ENCODE measurements at regions not wholly inside any gene's neighbourhood (a gene's known extent, or its start where the extent isn't known, plus 50 kb on each side); places are given as distances from the start of the nearest gene placed in this dataset.
"Not testable (repeated sequence)": the region's sequence is repeated elsewhere in the genome, so short reads cannot be mapped to it uniquely, and the experiment has no call there.

GRCh38 chr14:106626942-106627588 lies 1100.7 kb downstream of the TMEM121 start:
- WGBS (ENCODE audit: insufficient coverage): 12% methylated on average over 14 of the region's 22 CpGs
- peak; percentile 66 to 84 for DNase-seq
- H3K36me3 Mint-ChIP-seq; H3K27me3 ChIP-seq (ENCODE audit: control insufficient read depth, insufficient read depth, low read length); H3K27ac Mint-ChIP-seq; H3K27ac ChIP-seq (ENCODE audit: low read length); H3K36me3 ChIP-seq (ENCODE audit: control insufficient read depth, insufficient read depth, low read length); H3K9me3 ChIP-seq (ENCODE audit: control insufficient read depth, insufficient read depth, low read length); H3K4me3 Mint-ChIP-seq; H3K4me3 ChIP-seq (ENCODE audit: low read length); H3K9me3 Mint-ChIP-seq; intact Hi-C loops (cut with micrococcal nuclease): not testable (repeated sequence)
- peaks cover 25 to 32% of the 10 kb centered on the region in 2 donors for H3K4me1 Mint-ChIP-seq
- peaks cover 15% of the 10 kb centered on the region for H3K4me1 ChIP-seq (ENCODE audit: control insufficient read depth, insufficient read depth, low read length)
- peak; percentile 72 for TF ChIP-seq CTCF (IDR thresholded peaks at IDR 0.05)
- peak; percentile 77 to 96 (median 77) for ATAC-seq
- H3K27me3 Mint-ChIP-seq (ENCODE audit: low read depth in 2 of 2): peaks cover 23 to 59% of the 10 kb centered on the region in 2 donors

- DNase-seq (no peak), ATAC-seq (no peak)
- Histone ChIP-seq H3K36me3 (ENCODE audit: control insufficient read depth, insufficient read depth, low read length) (no peaks in the 10 kb centered on the region), H3K4me3 (ENCODE audit: low read length) (no peak overlapping the region), H3K27ac (ENCODE audit: low read length) (no peak overlapping the region), H3K9me3 (ENCODE audit: control insufficient read depth, insufficient read depth, low read length) (no peaks in the 10 kb centered on the region), H3K27me3 (ENCODE audit: control insufficient read depth, insufficient read depth, low read length) (peaks cover 2% of the 10 kb centered on the region), H3K4me1 (ENCODE audit: control insufficient read depth, insufficient read depth, low read length) (peaks cover 5% of the 10 kb centered on the region)
- WGBS (ENCODE audit: insufficient coverage): 47% methylated on average over 6 of the region's 6 CpGs
- Mint-ChIP-seq H3K27ac (no peak overlapping the region), H3K4me1 (peaks cover 0 to 3% of the 10 kb centered on the region in 2 donors), H3K9me3 (no peaks in the 10 kb centered on the region), H3K4me3 (no peak overlapping the region), H3K36me3 (no peaks in the 10 kb centered on the region), H3K27me3 (ENCODE audit: low read depth in 2 of 2) (peaks cover 26 to 65% of the 10 kb centered on the region in 2 donors)
- no peak for TF ChIP-seq CTCF (IDR thresholded peaks at IDR 0.05)
- intact Hi-C loops (cut with micrococcal nuclease): no loop called here
Observed at GRCh38 chr14:106631879-106632278, 1105.5 kb downstream of the TMEM121 start.

GRCh38 chr14:106633721-106634120 lies 1107.3 kb downstream of the TMEM121 start:
- Mint-ChIP-seq H3K36me3 (no peaks in the 10 kb centered on the region), H3K4me3 (no peak overlapping the region), H3K9me3 (no peaks in the 10 kb centered on the region), H3K27ac (no peak overlapping the region), H3K27me3 (ENCODE audit: low read depth in 2 of 2) (peaks cover 23 to 60% of the 10 kb centered on the region in 2 donors), H3K4me1 (peaks cover 3% of the 10 kb centered on the region in 2 donors)
- TF ChIP-seq CTCF (IDR thresholded peaks at IDR 0.05): no peak
- ATAC-seq: no peak
- DNase-seq: no peak
- no peaks in the 10 kb centered on the region for H3K36me3 ChIP-seq (ENCODE audit: control insufficient read depth, insufficient read depth, low read length)
- no peaks in the 10 kb centered on the region for H3K4me1 ChIP-seq (ENCODE audit: control insufficient read depth, insufficient read depth, low read length)
- H3K4me3 ChIP-seq (ENCODE audit: low read length): no peak overlapping the region
- H3K9me3 ChIP-seq (ENCODE audit: control insufficient read depth, insufficient read depth, low read length): no peaks in the 10 kb centered on the region
- intact Hi-C loops (cut with micrococcal nuclease): no loop called here
- no peak overlapping the region for H3K27ac ChIP-seq (ENCODE audit: low read length)
- peaks cover 2% of the 10 kb centered on the region for H3K27me3 ChIP-seq (ENCODE audit: control insufficient read depth, insufficient read depth, low read length)
- WGBS (ENCODE audit: insufficient coverage): 86% methylated on average over 2 of the region's 2 CpGs

- Mint-ChIP-seq H3K9me3 (no peaks in the 10 kb centered on the region), H3K4me3 (no peak overlapping the region), H3K27me3 (ENCODE audit: low read depth in 2 of 2) (peaks cover 17 to 47% of the 10 kb centered on the region in 2 donors), H3K4me1 (peaks cover 4 to 5% of the 10 kb centered on the region in 2 donors), H3K27ac (no peak overlapping the region), H3K36me3 (no peaks in the 10 kb centered on the region)
- Histone ChIP-seq H3K27me3 (ENCODE audit: control insufficient read depth, insufficient read depth, low read length) (peaks cover under 1% of the 10 kb centered on the region), H3K36me3 (ENCODE audit: control insufficient read depth, insufficient read depth, low read length) (no peaks in the 10 kb centered on the region), H3K4me3 (ENCODE audit: low read length) (no peak overlapping the region), H3K9me3 (ENCODE audit: control insufficient read depth, insufficient read depth, low read length) (no peaks in the 10 kb centered on the region), H3K4me1 (ENCODE audit: control insufficient read depth, insufficient read depth, low read length) (no peaks in the 10 kb centered on the region), H3K27ac (ENCODE audit: low read length) (no peak overlapping the region)
- WGBS (ENCODE audit: insufficient coverage): 79% methylated on average over 4 of the region's 4 CpGs
- no peak for DNase-seq
- TF ChIP-seq CTCF (IDR thresholded peaks at IDR 0.05): no peak
- ATAC-seq: no peak
- intact Hi-C loops (cut with micrococcal nuclease): no loop called here
Observed at GRCh38 chr14:106635569-106635968, 1109.2 kb downstream of the TMEM121 start.

All from natural killer cell (primary cell).